ENCODE measurements at regions not wholly inside any gene's neighbourhood (a gene's known extent, or its start where the extent isn't known, plus 50 kb on each side); places are given as distances from the start of the nearest gene placed in this dataset.

- 26% methylated on average over 15 of the region's 15 CpGs for WGBS
Measured at GRCh38 chr20:16801919-16802651, 53.9 kb downstream of the OTOR start.

DNA sequence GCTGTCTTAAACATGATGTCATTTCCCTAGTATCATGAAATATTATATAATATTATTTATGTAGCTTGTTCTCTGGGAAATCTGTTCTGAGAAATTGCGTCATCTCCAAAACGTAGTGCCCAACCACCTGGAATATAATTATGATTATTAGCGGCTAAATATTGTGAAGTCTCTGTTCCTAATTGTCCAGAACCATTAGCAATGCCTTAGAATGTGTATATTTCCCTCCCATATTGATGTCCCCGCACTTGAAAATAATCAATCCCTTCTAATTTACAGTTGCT is 54.4 kb downstream of the OTOR start:
- no peaks in the 10 kb centered on the region for H3K4me1 ChIP-seq (replicated peaks)
- H3K9me3 ChIP-seq = no peaks in the 10 kb centered on the region
- no peaks in the 10 kb centered on the region for H3K36me3 ChIP-seq
- H3K27ac ChIP-seq = no peak overlapping the region
- TF ChIP-seq POLR2AphosphoS5 (IDR thresholded peaks at IDR 0.05) (no peak), CTCF (IDR thresholded peaks at IDR 0.05) (no peak), POLR2A (IDR thresholded peaks at IDR 0.05) (no peak)
- WGBS = 58% methylated on average over 4 of the region's 4 CpGs
- H3K27me3 ChIP-seq (replicated peaks; ENCODE audit: insufficient read depth) = peaks cover 8% of the 10 kb centered on the region
- no peak for DNase-seq (ENCODE audit: low spot score)
- intact Hi-C loops (cut with DNase I) = no loop called here
- no peak overlapping the region for H3K4me3 ChIP-seq

More at GRCh38 chr20:16801919-16802651, 53.9 kb downstream of the OTOR start:
- Histone ChIP-seq H3K27ac (no peak overlapping the region), H3K4me1 (replicated peaks) (no peaks in the 10 kb centered on the region), H3K27me3 (replicated peaks; ENCODE audit: insufficient read depth) (peaks cover 4% of the 10 kb centered on the region), H3K9me3 (no peaks in the 10 kb centered on the region), H3K4me3 (no peak overlapping the region), H3K36me3 (no peaks in the 10 kb centered on the region)
- intact Hi-C loops (cut with DNase I) = no loop called here
- peak; percentile 39 for DNase-seq (ENCODE audit: low spot score)
- TF ChIP-seq CTCF (IDR thresholded peaks at IDR 0.05) (peak; percentile 61 to 71 (median 62)), POLR2A (IDR thresholded peaks at IDR 0.05) (no peak), POLR2AphosphoS5 (IDR thresholded peaks at IDR 0.05) (no peak)

DNA sequence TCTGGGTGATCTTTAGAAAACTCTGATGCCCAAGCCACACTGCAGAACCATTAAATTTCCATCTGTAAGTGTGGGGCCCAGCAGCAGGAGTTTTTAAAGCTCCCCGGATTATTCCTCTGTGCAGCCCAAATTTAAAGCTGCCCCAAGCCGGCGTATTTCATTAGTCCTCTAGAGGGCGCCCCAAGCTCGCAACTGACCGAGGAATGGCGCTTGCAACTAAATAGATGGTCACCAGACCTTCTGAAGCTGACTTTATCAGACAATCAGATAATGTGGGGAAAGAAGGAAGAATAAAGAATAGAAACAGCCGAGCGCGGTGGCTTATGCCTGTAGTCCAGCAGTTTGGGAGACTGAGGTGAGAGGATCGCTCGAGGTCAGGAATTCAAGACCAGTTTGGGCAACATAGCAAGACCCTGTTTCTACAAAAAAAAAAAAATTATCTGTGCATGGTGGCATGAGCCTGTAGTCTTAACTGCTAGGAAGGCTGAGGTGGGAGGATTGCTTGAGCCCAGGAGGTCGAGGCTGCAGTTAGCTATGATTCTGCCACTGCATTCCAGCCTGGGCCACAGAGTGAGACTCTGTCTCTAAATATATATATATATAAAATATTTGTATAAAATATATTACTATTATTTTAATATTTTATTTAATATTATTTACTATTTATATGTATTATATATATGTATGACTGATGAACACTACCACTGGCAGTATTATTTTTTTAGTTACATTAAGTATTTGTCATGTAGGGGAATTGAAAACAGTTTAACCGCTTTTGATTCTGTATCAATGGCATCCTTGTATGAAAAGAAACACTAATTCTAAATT is 56.0 kb downstream of the OTOR start:
- no peak overlapping the region for H3K4me3 ChIP-seq
- intact Hi-C loops (cut with DNase I) = loop anchor here (1.0 kb wide), 1 partner anchor 627 kb away; no protein-coding TSS in a partner anchor
- no peaks in the 10 kb centered on the region for H3K4me1 ChIP-seq (replicated peaks)
- 19% methylated on average over 14 of the region's 14 CpGs for whole genome bisulfite sequencing
- TF ChIP-seq POLR2AphosphoS5 (IDR thresholded peaks at IDR 0.05) (no peak), POLR2A (IDR thresholded peaks at IDR 0.05) (no peak), CTCF (IDR thresholded peaks at IDR 0.05) (peak; percentile 50 to 72 (median 58))
- H3K27ac ChIP-seq = no peak overlapping the region
- H3K9me3 ChIP-seq = no peaks in the 10 kb centered on the region
- peak; percentile 29 for DNase-seq (ENCODE audit: low spot score)
- peaks cover 8% of the 10 kb centered on the region for H3K27me3 ChIP-seq (replicated peaks; ENCODE audit: insufficient read depth)
- no peaks in the 10 kb centered on the region for H3K36me3 ChIP-seq

DNA sequence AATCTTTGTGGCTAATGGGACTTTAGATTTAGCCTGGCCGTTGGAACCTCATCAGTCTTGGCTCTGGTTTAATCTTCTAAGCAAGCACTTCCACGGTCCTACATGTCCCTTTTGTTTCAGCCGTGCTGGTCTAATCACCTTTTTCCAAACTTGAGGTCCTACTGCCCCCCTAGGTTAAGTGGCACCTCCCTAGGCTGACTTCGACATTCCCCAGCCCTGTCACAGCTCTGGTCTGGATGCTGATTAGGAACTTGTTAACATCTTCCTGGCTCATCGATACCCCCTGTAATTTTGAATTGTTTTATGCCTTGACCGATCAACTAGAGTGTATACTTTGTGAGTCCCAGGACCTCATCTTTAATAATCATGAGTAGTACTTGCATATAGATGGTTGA is 56.6 kb downstream of the OTOR start:
- Histone ChIP-seq H3K27ac (no peak overlapping the region), H3K36me3 (no peaks in the 10 kb centered on the region), H3K4me3 (no peak overlapping the region), H3K27me3 (replicated peaks; ENCODE audit: insufficient read depth) (peaks cover 8% of the 10 kb centered on the region), H3K9me3 (no peaks in the 10 kb centered on the region), H3K4me1 (replicated peaks) (no peaks in the 10 kb centered on the region)
- intact Hi-C loops (cut with DNase I) = loop anchor here (1.0 kb wide), 1 partner anchor 627 kb away; no protein-coding TSS in a partner anchor
- TF ChIP-seq POLR2AphosphoS5 (IDR thresholded peaks at IDR 0.05) (no peak), POLR2A (IDR thresholded peaks at IDR 0.05) (no peak), CTCF (IDR thresholded peaks at IDR 0.05) (no peak)
- WGBS = 62% methylated on average over 6 of the region's 6 CpGs
- no peak for DNase-seq (ENCODE audit: low spot score)
